ENCODE measurements at regions not wholly inside any gene's neighbourhood (a gene's known extent, or its start where the extent isn't known, plus 50 kb on each side); places are given as distances from the start of the nearest gene placed in this dataset.
"Not testable (repeated sequence)": the region's sequence is repeated elsewhere in the genome, so short reads cannot be mapped to it uniquely, and the experiment has no call there.

DNA sequence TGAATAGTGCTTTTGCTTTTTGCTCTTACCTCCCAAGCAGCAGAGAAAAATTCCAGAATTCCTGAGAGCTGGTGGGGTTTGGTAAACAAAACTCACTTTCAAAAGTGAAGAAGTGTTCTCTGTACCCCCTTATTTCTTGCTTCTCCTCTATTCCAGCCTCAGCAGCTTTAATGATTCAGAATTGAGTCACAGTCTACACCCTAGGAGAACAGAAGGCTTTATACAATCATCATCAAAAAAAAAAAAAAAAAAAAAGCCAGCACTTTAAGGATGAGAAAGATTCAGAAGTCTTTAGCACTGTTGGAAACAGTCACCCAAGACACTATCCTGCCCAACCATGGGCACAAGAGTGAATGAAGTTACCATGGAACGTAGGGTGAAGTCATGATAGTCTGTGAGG lies 1583.1 kb upstream of the PCDH10 start:
- Mint-ChIP-seq H3K36me3 (ENCODE audit: low read depth) (no peaks in the 10 kb centered on the region), H3K4me3 (no peak overlapping the region), H3K27me3 (no peaks in the 10 kb centered on the region), H3K27ac (no peak overlapping the region), H3K9me3 (peaks cover 16% of the 10 kb centered on the region), H3K4me1 (no peaks in the 10 kb centered on the region)
- POLR2A ChIA-PET = no interaction called here
- DNase-seq (no peak), ATAC-seq (ENCODE audit: low read depth) (no peak)
- CTCF ChIA-PET = no interaction called here
- TF ChIP-seq, protein P1, sequence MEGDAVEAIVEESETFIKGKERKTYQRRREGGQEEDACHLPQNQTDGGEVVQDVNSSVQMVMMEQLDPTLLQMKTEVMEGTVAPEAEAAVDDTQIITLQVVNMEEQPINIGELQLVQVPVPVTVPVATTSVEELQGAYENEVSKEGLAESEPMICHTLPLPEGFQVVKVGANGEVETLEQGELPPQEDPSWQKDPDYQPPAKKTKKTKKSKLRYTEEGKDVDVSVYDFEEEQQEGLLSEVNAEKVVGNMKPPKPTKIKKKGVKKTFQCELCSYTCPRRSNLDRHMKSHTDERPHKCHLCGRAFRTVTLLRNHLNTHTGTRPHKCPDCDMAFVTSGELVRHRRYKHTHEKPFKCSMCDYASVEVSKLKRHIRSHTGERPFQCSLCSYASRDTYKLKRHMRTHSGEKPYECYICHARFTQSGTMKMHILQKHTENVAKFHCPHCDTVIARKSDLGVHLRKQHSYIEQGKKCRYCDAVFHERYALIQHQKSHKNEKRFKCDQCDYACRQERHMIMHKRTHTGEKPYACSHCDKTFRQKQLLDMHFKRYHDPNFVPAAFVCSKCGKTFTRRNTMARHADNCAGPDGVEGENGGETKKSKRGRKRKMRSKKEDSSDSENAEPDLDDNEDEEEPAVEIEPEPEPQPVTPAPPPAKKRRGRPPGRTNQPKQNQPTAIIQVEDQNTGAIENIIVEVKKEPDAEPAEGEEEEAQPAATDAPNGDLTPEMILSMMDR (IDR thresholded peaks at IDR 0.05) = no peak
- intact Hi-C loops (cut with micrococcal nuclease) = no loop called here

DNA sequence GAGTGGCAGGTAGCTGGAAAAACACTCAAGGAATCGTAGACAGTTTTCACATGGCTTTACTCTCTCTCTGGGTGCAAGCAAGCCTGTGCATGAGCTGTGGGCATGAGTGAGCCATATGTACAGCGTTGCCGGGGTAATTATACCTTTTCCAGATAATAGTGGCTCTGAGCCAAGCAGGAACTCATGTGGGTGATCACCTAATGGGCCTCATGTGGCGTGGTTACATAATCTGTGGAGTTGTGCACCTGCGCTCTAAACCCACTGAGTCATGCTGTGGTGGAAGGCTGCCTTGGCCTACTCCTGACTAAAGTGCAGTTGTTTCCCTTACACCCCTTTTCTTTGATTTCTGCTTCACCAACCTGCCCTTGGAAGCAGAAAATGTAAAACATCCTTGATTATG lies 1564.5 kb upstream of the PCDH10 start:
- ATAC-seq (ENCODE audit: low read depth) (no peak), DNase-seq (no peak)
- no peaks in the 10 kb centered on the region for H3K27me3 Mint-ChIP-seq
- peaks cover 10% of the 10 kb centered on the region for H3K9me3 Mint-ChIP-seq
- POLR2A ChIA-PET = no interaction called here
- H3K4me1 Mint-ChIP-seq = no peaks in the 10 kb centered on the region
- H3K27ac Mint-ChIP-seq = no peak overlapping the region
- no peak overlapping the region for H3K4me3 Mint-ChIP-seq
- CTCF ChIA-PET = no interaction called here
- TF ChIP-seq, protein P1 (IDR thresholded peaks at IDR 0.05) = no peak
- no peaks in the 10 kb centered on the region for H3K36me3 Mint-ChIP-seq (ENCODE audit: low read depth)
- intact Hi-C loops (cut with micrococcal nuclease) = no loop called here

DNA sequence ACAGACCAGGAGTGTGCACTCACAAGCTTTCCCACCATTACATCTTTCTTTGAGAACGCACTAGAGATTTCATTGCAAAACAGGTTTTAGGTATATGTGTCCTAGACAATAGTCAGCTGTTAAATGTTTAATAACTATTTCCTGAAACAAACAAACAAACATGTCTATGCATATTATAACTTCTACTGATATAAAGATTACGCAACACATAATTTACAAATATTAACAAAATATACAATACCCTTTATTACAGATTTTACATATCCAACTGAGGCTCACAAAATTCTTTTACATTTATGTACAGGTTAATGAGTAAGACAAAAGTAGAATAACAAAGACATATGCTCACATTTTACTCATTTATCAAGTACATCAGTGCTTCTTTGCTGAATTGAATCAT lies 1554.0 kb upstream of the PCDH10 start:
- ChIA-PET CTCF (no interaction called here), POLR2A (no interaction called here)
- H3K27me3 Mint-ChIP-seq = no peaks in the 10 kb centered on the region
- intact Hi-C loops (cut with micrococcal nuclease) = no loop called here
- H3K9me3 Mint-ChIP-seq = no peaks in the 10 kb centered on the region
- no peak for DNase-seq
- H3K36me3 Mint-ChIP-seq (ENCODE audit: low read depth) = no peaks in the 10 kb centered on the region
- TF ChIP-seq, protein P1 (IDR thresholded peaks at IDR 0.05) = no peak
- H3K27ac Mint-ChIP-seq = no peak overlapping the region
- ATAC-seq (ENCODE audit: low read depth) = no peak
- H3K4me3 Mint-ChIP-seq = no peak overlapping the region
- H3K4me1 Mint-ChIP-seq = no peaks in the 10 kb centered on the region

DNA sequence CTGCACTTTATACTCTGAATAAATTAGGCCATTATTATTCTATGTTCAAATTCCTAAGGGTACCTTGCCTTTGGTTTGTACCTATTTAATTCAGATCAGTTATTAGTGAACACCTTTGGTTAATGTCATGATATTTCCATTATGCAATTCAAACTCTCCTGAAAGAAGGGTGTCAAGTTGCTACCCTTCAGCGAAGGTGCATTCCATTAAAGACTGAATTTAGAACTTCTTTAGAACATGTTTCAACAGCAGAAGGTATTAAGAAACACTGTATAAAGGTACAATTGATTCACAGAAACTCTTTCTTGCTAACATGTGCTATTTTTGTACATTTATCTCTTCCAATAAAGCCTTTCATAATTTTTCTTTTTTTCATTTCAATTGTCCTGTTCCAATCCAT lies 1545.4 kb upstream of the PCDH10 start:
- Mint-ChIP-seq H3K27ac (no peak overlapping the region), H3K36me3 (ENCODE audit: low read depth) (no peaks in the 10 kb centered on the region), H3K4me1 (no peaks in the 10 kb centered on the region), H3K27me3 (no peaks in the 10 kb centered on the region), H3K4me3 (no peak overlapping the region), H3K9me3 (peaks cover 3% of the 10 kb centered on the region)
- POLR2A ChIA-PET = no interaction called here
- TF ChIP-seq, protein P1 (IDR thresholded peaks at IDR 0.05) = no peak
- intact Hi-C loops (cut with micrococcal nuclease) = no loop called here
- DNase-seq (no peak), ATAC-seq (ENCODE audit: low read depth) (no peak)
- CTCF ChIA-PET = no interaction called here

DNA sequence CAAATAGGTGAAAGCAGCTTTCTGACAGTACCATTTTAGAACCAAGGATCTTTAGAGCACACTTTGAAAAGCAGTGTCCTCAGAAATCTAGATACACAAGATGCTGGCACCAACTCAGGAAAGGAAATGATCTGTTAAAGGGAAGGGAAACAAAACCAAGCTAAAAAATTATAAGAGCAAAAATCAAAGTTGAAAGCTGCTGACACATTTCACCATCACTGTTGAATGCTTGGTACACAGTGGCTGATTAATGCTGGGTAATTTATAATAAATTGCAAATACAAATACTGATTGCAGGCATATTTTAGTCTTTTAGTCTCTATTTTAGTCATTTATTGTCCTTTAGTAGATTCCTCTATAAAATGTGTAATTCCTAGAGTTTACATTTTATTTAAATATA lies 1540.1 kb upstream of the PCDH10 start:
- TF ChIP-seq, protein P1 (IDR thresholded peaks at IDR 0.05) = no peak
- no peak overlapping the region for H3K27ac Mint-ChIP-seq
- ATAC-seq (ENCODE audit: low read depth) = no peak

DNA sequence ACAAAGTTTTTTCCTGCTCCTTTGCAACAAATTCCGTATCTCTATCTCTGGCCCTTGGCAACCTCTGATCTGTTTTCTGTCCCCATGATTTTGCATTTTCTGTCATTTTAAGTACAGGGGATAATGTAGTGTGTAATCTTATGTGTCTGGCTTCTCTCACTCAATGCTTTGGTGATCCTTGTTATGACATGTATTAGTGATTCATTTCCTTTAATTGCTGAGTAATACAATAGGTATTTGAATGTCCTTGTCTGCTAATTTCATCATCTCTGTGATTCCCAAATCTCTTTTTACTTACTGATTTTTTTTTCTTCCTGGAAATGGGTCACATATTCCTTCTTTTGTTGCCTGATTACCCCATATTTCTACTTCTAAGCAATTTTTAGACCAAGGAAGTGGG lies 1538.6 kb upstream of the PCDH10 start:
- H3K9me3 Mint-ChIP-seq; ATAC-seq (ENCODE audit: low read depth); H3K27me3 Mint-ChIP-seq; H3K4me1 Mint-ChIP-seq; CTCF ChIA-PET; POLR2A ChIA-PET; DNase-seq; H3K27ac Mint-ChIP-seq; H3K36me3 Mint-ChIP-seq (ENCODE audit: low read depth); intact Hi-C loops (cut with micrococcal nuclease); H3K4me3 Mint-ChIP-seq: not testable (repeated sequence)

More for the DNA sequence above, 1540.1 kb upstream of the PCDH10 start:
- POLR2A ChIA-PET = no interaction called here
- H3K4me3 Mint-ChIP-seq = no peak overlapping the region
- H3K27me3 Mint-ChIP-seq = no peaks in the 10 kb centered on the region
- no peak for DNase-seq
- H3K9me3 Mint-ChIP-seq = no peaks in the 10 kb centered on the region
- intact Hi-C loops (cut with micrococcal nuclease) = no loop called here
- H3K36me3 Mint-ChIP-seq (ENCODE audit: low read depth) = no peaks in the 10 kb centered on the region
- CTCF ChIA-PET = no interaction called here
- no peaks in the 10 kb centered on the region for H3K4me1 Mint-ChIP-seq

All from activated B cell treated with CpG ODN at 0.5 μM for 24 hours (primary cell).